ENCODE measurements at regions not wholly inside any gene's neighbourhood (a gene's known extent, or its start where the extent isn't known, plus 50 kb on each side); places are given as distances from the start of the nearest gene placed in this dataset.

GRCh38 chr1:229815076-229815475 is 189.0 kb downstream of the URB2 start:
- intact Hi-C loops (cut with micrococcal nuclease; ENCODE audit: unreplicated experiment), result no loop called here
- CTCF ChIA-PET, result interaction anchor here (1.2 kb wide), 1 partner anchor 15 kb away, joined by 8 read pairs; no protein-coding TSS in a partner anchor
- no peak overlapping the region for H3K4me3 Mint-ChIP-seq (ENCODE audit: low read depth, unreplicated experiment)
- no peak for DNase-seq
- H3K36me3 Mint-ChIP-seq (ENCODE audit: insufficient read depth, unreplicated experiment), result peaks cover 5% of the 10 kb centered on the region
- no TSS peak for BruUV-seq (replicated peaks)
- no peak overlapping the region for H3K27ac Mint-ChIP-seq (ENCODE audit: unreplicated experiment)
- TF ChIP-seq, protein P1, sequence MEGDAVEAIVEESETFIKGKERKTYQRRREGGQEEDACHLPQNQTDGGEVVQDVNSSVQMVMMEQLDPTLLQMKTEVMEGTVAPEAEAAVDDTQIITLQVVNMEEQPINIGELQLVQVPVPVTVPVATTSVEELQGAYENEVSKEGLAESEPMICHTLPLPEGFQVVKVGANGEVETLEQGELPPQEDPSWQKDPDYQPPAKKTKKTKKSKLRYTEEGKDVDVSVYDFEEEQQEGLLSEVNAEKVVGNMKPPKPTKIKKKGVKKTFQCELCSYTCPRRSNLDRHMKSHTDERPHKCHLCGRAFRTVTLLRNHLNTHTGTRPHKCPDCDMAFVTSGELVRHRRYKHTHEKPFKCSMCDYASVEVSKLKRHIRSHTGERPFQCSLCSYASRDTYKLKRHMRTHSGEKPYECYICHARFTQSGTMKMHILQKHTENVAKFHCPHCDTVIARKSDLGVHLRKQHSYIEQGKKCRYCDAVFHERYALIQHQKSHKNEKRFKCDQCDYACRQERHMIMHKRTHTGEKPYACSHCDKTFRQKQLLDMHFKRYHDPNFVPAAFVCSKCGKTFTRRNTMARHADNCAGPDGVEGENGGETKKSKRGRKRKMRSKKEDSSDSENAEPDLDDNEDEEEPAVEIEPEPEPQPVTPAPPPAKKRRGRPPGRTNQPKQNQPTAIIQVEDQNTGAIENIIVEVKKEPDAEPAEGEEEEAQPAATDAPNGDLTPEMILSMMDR (IDR thresholded peaks at IDR 0.05; ENCODE audit: unreplicated experiment), result no peak
- peaks cover 7% of the 10 kb centered on the region for H3K9me3 Mint-ChIP-seq (ENCODE audit: low read depth, unreplicated experiment)
- no peaks in the 10 kb centered on the region for H3K4me1 Mint-ChIP-seq (ENCODE audit: low read depth, unreplicated experiment)
- peaks cover 78% of the 10 kb centered on the region for H3K27me3 Mint-ChIP-seq (ENCODE audit: unreplicated experiment)

GRCh38 chr1:229815961-229816360 is 189.9 kb downstream of the URB2 start:
- Mint-ChIP-seq H3K4me3 (ENCODE audit: low read depth, unreplicated experiment) (no peak overlapping the region), H3K4me1 (ENCODE audit: low read depth, unreplicated experiment) (no peaks in the 10 kb centered on the region), H3K36me3 (ENCODE audit: insufficient read depth, unreplicated experiment) (peaks cover 5% of the 10 kb centered on the region), H3K27me3 (ENCODE audit: unreplicated experiment) (peaks cover 74% of the 10 kb centered on the region), H3K9me3 (ENCODE audit: low read depth, unreplicated experiment) (peaks cover 4% of the 10 kb centered on the region), H3K27ac (ENCODE audit: unreplicated experiment) (no peak overlapping the region)
- no TSS peak for BruUV-seq (replicated peaks)
- CTCF ChIA-PET, result interaction anchor here (1.2 kb wide), 1 partner anchor 14 kb away, joined by 8 read pairs; no protein-coding TSS in a partner anchor
- TF ChIP-seq, protein P1 (IDR thresholded peaks at IDR 0.05; ENCODE audit: unreplicated experiment), result no peak
- no peak for DNase-seq
- intact Hi-C loops (cut with micrococcal nuclease; ENCODE audit: unreplicated experiment), result no loop called here

GRCh38 chr1:229817936-229818335 is 191.9 kb downstream of the URB2 start:
- Mint-ChIP-seq H3K36me3 (ENCODE audit: insufficient read depth, unreplicated experiment) (peaks cover 5% of the 10 kb centered on the region), H3K27ac (ENCODE audit: unreplicated experiment) (no peak overlapping the region), H3K4me3 (ENCODE audit: low read depth, unreplicated experiment) (no peak overlapping the region), H3K9me3 (ENCODE audit: low read depth, unreplicated experiment) (no peaks in the 10 kb centered on the region), H3K27me3 (ENCODE audit: unreplicated experiment) (peaks cover 72% of the 10 kb centered on the region), H3K4me1 (ENCODE audit: low read depth, unreplicated experiment) (no peaks in the 10 kb centered on the region)
- CTCF ChIA-PET, result no interaction called here
- intact Hi-C loops (cut with micrococcal nuclease; ENCODE audit: unreplicated experiment), result no loop called here
- TF ChIP-seq, protein P1 (IDR thresholded peaks at IDR 0.05; ENCODE audit: unreplicated experiment), result no peak
- no peak for DNase-seq
- no TSS peak for BruUV-seq (replicated peaks)

GRCh38 chr1:229819091-229819490 is 193.0 kb downstream of the URB2 start:
- TF ChIP-seq, protein P1 (IDR thresholded peaks at IDR 0.05; ENCODE audit: unreplicated experiment), result no peak
- Mint-ChIP-seq H3K27ac (ENCODE audit: unreplicated experiment) (no peak overlapping the region), H3K4me3 (ENCODE audit: low read depth, unreplicated experiment) (no peak overlapping the region), H3K27me3 (ENCODE audit: unreplicated experiment) (peaks cover 78% of the 10 kb centered on the region), H3K9me3 (ENCODE audit: low read depth, unreplicated experiment) (no peaks in the 10 kb centered on the region), H3K4me1 (ENCODE audit: low read depth, unreplicated experiment) (no peaks in the 10 kb centered on the region), H3K36me3 (ENCODE audit: insufficient read depth, unreplicated experiment) (peaks cover 5% of the 10 kb centered on the region)
- BruUV-seq (replicated peaks), result no TSS peak
- DNase-seq, result no peak
- CTCF ChIA-PET, result no interaction called here
- intact Hi-C loops (cut with micrococcal nuclease; ENCODE audit: unreplicated experiment), result no loop called here

Data from Calu3 (cell line).